ENCODE measurements at regions not wholly inside any gene's neighbourhood (a gene's known extent, or its start where the extent isn't known, plus 50 kb on each side); places are given as distances from the start of the nearest gene placed in this dataset.

- DNase-seq (ENCODE audit: low read depth in 1 of 2, low spot score in 2 of 2) (no peak), FAIRE-seq (no peak)
- WGBS, 2 experiments (ENCODE audit: extremely low coverage in 1 of 2, insufficient coverage in 1 of 2, insufficient read length in 1 of 2, insufficient replicate concordance in 2 of 2, low coverage in 1 of 2, low lambda C conversion rate in 2 of 2, missing lambda C conversion rate in 1 of 2): 91% methylated on average over 1 of the region's 1 CpG; no CpG with 5 or more reads in 1 of the 2 experiments
- H3K9me3 ChIP-seq (ENCODE audit: insufficient read depth in 2 of 2, low read depth in 1 of 2, low read length in 1 of 2): no peaks in the 10 kb centered on the region
- H3K4me2 ChIP-seq (ENCODE audit: insufficient read depth in 1 of 2, low read depth in 2 of 2, low read length in 2 of 2): no peak overlapping the region
- H2BK5ac ChIP-seq (ENCODE audit: low read depth, low read length): no peak overlapping the region
- H2AK5ac ChIP-seq (ENCODE audit: low read depth, low read length): no peak overlapping the region
- H3K27me3 ChIP-seq (replicated peaks in 1 of 4; ENCODE audit: control insufficient read depth in 3 of 4, extremely low read depth in 1 of 4, insufficient read depth in 3 of 4, low read length in 3 of 4): no peaks in the 10 kb centered on the region
- H4K5ac ChIP-seq (ENCODE audit: insufficient read length, low read depth, low read length): no peak overlapping the region
- POLR2A ChIA-PET (ENCODE audit: partially characterized antibody): interaction anchor here (0.6 kb wide), 1 partner anchor 98 kb away, joined by 3 read pairs; no protein-coding TSS in a partner anchor
- H2AFZ ChIP-seq (ENCODE audit: low read length): no peak overlapping the region
- no peaks in the 10 kb centered on the region for H3K23me2 ChIP-seq (ENCODE audit: low read depth, low read length)
- no peak overlapping the region for H2BK12ac ChIP-seq (ENCODE audit: low read depth, low read length)
- CTCF ChIA-PET (ENCODE audit: partially characterized antibody): interaction anchor here (1.1 kb wide), 1 partner anchor 42 kb away, joined by 4 read pairs; no protein-coding TSS in a partner anchor
- H4K20me1 ChIP-seq (replicated peaks in 1 of 2; ENCODE audit: control insufficient read depth in 1 of 2, insufficient read depth in 2 of 2, low read length in 2 of 2): no peaks in the 10 kb centered on the region
- H3K27ac ChIP-seq (ENCODE audit: low read depth, low read length): no peak overlapping the region
- H4K91ac ChIP-seq (replicated peaks; ENCODE audit: insufficient read length, low read length): no peak overlapping the region
- H3K4me3 ChIP-seq (ENCODE audit: extremely low read depth in 1 of 4, insufficient read depth in 2 of 4, low read depth in 3 of 4, low read length in 4 of 4): no peak overlapping the region
- TF ChIP-seq CEBPB (IDR thresholded peaks at IDR 0.05; ENCODE audit: low read depth, low read length): no peak
- H2BK20ac ChIP-seq (ENCODE audit: low read length): no peak overlapping the region
- H3K9ac ChIP-seq (replicated peaks in 1 of 4; ENCODE audit: extremely low read depth in 1 of 4, low read depth in 3 of 4, low read length in 3 of 4): no peak overlapping the region
- H3K56ac ChIP-seq (replicated peaks; ENCODE audit: insufficient read length, low read depth, low read length): no peak overlapping the region
- no peaks in the 10 kb centered on the region; a peak in 2 of 8 replicates for H3K36me3 ChIP-seq (ENCODE audit: control insufficient read depth in 2 of 4, insufficient read depth in 4 of 4, low read length in 3 of 4)
- no peak overlapping the region for H3K14ac ChIP-seq (ENCODE audit: insufficient read length)
- no peak overlapping the region for H3K4ac ChIP-seq (replicated peaks; ENCODE audit: insufficient read length, low read depth, low read length)
- H2BK15ac ChIP-seq (ENCODE audit: low read length): no peak overlapping the region
- H3K4me1 ChIP-seq (replicated peaks in 1 of 4; ENCODE audit: control insufficient read depth in 3 of 4, insufficient read depth in 4 of 4, low read length in 3 of 4): no peaks in the 10 kb centered on the region
- no peaks in the 10 kb centered on the region for H3K79me2 ChIP-seq (ENCODE audit: control insufficient read depth in 1 of 2, insufficient read depth in 2 of 2, low read length in 2 of 2)
- no peaks in the 10 kb centered on the region for H3K79me1 ChIP-seq (ENCODE audit: low read depth, low read length)
- H3K18ac ChIP-seq (ENCODE audit: extremely low read depth, low read length): no peak overlapping the region
- no peak overlapping the region for H2BK120ac ChIP-seq (replicated peaks; ENCODE audit: low read depth, low read length)
- H3K23ac ChIP-seq (ENCODE audit: insufficient read length): no peak overlapping the region
- H4K8ac ChIP-seq (ENCODE audit: extremely low read depth, insufficient read depth, low read length): no peak overlapping the region
These were observed 70.4 kb upstream of the VCAM1 start for GRCh38 chr1:100649146-100649545.

Data from H1 (cell line).